NCI-H146 (cell line): ENCODE measurements at regions not wholly inside any gene's neighbourhood (a gene's known extent, or its start where the extent isn't known, plus 50 kb on each side); places are given as distances from the start of the nearest gene placed in this dataset.
A peak's percentile ranks its signal among the peaks of the same experiment; 100 is the strongest.
"Not testable (repeated sequence)": the region's sequence is repeated elsewhere in the genome, so short reads cannot be mapped to it uniquely, and the experiment has no call there.

Experiments
- DNase-seq: peaks from one replicate; lab custom pipeline; 2025; lab: John Stamatoyannopoulos, UW

DNA sequence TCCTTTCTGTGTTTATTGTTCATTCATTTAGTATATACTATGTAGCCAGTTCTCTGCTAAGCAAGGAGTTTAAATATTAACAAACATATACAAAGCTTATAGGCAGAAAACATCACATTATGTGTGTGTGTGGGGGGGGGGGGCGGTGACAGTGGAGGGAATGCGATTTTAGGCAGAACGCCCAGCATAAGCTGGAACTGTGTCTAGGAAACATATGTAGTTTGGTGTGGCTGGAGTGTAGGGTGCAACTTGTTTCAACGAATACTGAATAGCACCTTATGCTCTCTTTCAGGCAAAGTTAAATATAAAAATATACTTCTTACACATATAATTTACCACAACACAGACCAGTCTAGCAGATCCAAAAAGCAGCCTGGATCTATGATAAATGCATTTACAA lies 980.6 kb downstream of the SLC6A15 start:
- DNase-seq = no peak

DNA sequence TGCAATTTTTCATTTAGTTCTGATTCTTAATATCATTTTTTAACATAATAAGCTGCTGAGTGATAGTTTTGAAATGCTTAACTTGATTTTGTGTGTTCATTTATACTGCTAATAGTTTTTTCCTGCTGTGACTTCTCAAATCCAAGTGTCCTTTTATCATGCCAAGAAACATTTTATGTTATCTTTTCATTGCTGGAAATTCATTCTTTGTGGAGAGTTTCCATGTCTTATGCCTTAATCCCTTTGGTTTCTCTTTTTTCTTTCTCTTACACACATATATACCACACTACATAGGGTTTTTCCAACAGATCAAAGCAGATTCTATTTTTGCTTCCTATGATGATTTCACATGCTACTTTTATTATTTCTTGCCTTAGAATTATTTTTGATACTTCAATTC lies 981.1 kb downstream of the SLC6A15 start:
- no peak for DNase-seq

- DNase-seq = not testable (repeated sequence)
Observed at GRCh38 chr12:83929792-83930191, 982.8 kb downstream of the SLC6A15 start.

DNA sequence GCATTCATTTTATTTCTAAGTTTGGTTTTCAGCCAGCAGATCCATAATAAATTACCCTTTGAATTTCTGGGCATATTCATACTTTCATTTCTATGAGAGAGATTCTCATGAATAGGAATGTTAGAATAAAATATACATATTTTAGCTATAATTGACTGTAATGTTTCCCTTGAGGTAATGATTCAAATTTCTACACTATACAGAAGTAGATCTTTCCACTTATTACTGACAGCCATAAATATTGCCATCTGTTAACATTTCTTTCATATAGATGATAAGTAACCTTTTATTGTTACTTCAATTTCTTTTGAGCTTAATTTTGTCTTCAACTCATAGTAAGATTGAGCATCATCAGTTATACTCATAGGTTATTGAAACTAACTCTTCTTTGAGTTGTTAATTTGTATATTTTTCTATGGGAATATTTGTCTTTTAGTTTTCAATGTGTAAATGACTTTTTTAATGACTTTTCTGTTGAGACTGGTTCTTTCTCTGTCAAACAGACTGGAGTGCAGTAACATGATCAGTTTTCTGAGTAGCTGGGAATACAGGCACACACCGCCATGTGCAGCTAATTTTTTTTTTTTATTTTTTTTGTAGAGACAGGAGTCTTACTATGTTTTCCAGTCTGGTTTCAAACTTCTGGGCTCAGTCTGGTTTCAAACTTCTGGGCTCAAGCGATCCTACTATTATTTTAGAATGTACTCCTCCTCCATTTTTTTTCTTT lies 991.6 kb downstream of the SLC6A15 start:
- DNase-seq = no peak

DNA sequence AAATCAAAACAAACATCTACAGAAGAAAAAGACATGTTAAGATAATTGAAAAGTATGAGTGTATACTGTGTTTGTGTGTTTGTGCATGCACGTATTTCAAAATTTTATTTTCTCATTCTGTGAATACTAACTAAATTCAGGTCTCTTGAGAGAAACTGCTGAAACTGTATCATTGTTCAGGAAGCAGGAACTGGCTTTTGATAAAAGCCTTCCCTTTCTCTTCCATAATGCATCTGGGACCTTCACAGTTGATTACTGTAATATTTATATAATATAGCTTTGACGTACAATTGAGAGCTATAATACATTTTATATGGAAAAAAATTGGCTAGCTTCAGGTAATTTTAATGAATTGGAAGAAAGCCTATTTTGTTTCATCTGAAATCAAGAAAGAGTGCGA lies 993.5 kb downstream of the SLC6A15 start:
- no peak for DNase-seq

DNA sequence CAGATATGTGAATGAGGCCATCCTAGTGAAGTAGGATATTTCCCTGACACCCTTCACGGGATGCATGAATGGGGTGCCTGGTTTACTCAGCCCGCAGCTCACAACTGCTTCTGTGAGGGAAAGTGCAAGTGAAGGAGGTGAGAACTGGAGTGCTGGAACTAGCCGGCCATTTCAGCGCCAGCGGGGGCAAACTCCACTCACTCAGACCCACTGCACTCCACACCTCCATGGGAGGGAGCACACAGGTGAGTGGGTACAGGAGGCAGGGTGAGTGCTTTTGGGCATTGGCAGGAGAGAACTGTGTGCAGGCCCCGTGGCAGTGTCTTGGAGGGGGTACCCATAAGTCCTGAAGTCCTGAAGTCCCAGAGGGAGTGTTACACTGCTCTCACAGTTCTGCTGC lies 1008.4 kb downstream of the SLC6A15 start:
- no peak for DNase-seq

DNA sequence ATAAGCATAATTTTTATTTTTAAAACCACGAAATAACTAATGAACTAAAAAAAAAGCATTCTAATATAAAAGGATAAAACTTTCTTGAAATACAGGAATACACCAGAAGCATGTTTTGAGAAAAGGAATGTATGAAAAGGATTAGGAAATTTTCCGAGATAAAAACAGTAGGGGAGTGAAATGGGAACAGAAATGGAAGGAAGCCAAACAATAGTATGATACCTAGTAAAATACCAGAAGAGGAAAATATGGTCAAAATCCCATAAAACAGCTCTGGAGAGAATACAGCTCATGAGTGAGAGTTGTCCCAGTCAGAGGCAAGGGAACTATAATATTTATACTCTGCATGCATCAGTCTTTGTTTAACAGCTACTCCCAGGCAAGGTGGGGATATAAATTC lies 1016.2 kb downstream of the SLC6A15 start:
- DNase-seq = no peak

GRCh38 chr12:83893101-83893500 lies 1019.5 kb downstream of the SLC6A15 start:
- DNase-seq = no peak

DNA sequence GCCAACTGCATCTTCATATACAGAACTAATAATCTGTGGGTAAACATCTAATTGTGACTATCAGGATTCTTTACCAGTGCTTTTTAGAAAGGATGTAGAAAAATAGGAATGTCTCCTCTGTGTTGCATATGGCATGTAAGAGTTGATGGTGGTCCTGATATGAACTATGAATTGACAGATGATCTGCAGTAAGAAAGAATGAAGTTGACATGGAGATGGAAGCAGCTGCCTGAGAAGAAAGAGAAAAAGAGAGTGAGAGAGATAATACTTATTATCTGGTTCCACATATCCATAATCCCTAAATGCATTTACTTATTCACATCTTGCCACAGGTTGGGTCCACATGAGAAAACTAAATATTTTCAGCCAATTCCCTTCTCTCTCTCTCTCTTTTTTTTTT lies 1022.9 kb downstream of the SLC6A15 start:
- no peak for DNase-seq

- DNase-seq = no peak
Observed at GRCh38 chr12:83886479-83886878, 1026.1 kb downstream of the SLC6A15 start.

DNA sequence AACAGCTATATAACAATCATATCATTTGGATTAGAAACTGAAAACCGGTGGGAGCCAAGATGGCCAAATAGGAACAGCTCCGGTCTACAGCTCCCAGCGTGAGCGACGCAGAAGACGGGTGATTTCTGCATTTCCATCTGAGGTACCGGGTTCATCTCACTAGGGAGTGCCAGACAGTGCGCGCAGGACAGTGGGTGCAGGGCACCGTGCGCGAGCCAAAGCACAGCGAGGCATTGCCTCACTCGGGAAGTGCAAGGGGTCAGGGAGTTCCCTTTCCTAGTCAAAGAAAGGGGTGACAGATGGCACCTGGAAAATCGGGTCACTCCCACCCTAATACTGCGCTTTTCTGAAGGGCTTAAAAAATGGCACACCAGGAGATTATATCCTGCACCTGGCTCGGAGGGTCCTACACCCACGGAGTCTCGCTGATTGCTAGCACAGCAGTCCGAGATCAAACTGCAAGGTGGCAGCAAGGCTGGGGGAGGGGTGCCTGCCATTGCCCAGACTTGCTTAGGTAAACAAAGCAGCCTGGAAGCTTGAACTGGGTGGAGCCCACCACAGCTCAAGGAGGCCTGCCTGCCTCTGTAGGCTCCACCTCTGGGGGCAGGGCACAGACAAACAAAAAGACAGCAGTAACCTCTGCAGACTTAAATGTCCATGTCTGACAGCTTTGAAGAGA lies 1041.5 kb downstream of the SLC6A15 start:
- DNase-seq = not testable (repeated sequence)

DNA sequence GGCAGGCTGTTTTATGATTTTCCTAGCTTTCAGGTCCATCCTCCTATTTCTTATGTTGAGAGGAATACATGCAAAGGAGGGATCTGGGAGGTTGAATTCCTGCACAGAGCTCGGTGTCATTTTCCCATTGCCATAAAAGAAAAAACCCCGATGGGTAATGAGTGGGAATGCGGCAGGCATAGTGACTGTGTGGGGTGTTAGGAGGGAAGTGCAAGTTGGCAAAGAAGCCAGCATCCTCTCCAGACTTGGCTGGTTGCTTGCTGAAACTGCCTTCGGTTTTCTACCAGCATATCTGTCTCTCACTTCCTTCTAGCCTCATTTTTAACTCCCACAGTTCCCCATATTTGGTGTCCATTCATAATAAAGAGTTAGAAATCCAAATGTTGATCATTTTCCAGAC lies 1046.1 kb downstream of the SLC6A15 start:
- DNase-seq = no peak

DNA sequence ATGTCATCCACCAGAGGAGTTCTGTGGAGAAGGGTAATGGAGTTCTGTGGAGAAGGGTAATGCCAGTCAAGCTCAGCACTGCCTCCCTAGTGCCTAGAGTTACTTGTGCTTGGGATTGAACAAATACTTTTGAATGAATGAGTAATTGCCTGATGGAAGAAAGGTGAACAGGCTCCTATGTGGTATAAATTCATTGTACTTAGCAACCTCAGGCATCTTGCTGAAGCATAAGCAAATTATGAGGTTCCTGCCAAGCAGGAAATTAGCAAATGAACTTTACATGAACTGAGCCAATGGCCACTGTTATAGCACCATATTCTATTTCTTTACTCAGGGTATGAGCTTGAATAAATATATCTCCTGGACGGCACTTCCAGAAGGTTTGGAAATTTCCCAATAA lies 1047.2 kb downstream of the SLC6A15 start:
- DNase-seq = no peak

DNA sequence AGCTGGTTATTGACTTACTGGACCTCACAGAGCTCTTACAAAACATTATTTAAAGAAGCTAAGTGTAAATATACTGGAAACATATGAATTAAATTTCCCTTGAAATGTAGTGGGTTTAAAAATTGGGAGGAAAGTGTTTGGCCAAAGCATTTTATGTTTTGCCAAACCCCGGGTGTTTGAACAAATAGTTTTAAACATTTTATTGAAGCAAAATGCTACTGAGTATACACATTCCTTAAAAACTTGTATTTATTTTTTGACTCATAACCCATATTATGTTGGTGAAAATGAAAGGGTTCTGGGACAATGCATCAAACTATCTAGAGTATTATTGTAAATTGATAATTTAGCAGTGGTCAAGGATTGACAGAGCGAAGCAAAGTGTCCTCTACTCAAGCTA lies 1048.5 kb downstream of the SLC6A15 start:
- DNase-seq = no peak

GRCh38 chr12:83859021-83859420 lies 1053.6 kb downstream of the SLC6A15 start:
- no peak for DNase-seq

DNA sequence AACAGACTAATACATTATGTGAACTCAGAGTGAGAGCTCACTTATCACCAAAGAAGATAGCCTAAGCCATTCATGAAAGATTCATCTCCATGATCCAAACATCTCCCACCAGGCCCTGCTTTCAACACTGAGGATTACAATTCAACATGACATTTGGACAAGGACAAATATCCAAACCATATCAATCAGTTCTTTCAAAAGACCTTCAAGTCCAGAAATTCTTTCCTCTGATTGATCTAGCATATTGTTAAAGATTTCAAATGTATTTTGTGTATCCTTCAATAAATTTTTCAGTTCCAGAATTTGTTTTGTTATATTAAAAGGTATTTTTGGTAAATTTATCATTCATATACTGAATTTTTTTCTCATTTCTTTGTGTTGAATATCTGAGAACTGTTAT lies 1055.8 kb downstream of the SLC6A15 start:
- DNase-seq = no peak

DNA sequence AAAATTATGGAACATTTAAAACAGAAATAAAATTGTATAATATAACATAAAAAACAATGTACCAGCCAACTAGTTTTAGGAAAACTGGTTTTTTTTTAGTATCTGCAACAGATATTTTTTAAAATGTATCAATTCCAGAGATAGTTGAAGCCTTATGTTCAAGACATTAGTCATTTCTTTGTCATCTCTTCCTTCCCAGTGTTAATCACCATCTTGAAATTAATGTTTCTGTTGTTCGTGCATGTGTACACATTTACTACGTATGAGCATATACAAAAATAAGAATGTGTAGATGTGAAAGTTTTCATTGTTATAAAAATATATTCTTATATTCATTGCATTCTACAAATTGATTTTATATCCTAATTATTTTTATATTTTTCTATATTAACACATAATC lies 1062.1 kb downstream of the SLC6A15 start:
- no peak for DNase-seq

DNA sequence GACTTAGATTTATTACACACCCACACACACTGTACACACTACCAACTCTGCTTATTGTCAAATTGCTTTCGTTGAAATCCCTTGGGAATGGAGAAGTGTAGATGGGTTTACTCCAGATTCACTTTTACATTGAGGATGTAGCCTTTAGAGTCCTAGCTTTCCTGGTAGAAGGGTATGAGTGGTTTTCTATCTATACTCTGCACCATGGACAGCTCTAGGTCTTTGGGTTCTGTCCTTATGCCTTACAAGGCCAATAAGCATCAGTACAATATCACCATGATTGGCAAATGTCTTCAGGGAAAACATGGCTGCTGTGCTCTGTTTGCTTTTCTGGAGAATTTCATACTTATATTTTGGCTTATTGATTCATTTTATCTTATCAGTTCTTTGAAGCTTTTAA lies 1063.9 kb downstream of the SLC6A15 start:
- DNase-seq = no peak

- no peak for DNase-seq
Observed at GRCh38 chr12:83843541-83843940, 1069.1 kb downstream of the SLC6A15 start.

DNA sequence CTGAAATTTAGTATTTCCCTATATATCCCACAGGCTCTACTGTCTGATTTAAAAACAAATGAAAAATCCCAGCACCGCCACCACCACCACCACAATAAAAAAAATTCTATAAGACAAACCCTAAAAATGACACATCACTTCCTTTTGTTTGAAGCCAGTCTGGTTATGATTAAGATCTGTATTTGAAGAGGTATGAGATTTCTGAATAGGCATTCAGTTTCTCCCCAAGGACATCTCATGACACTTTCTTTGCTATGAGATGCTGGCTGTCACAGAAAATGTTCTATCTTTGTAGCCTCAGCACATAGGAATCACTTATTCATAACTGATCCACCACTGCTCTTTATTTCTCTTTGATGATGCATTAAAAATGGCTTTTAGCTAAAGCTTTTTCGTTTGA lies 1071.0 kb downstream of the SLC6A15 start:
- DNase-seq = no peak

DNA sequence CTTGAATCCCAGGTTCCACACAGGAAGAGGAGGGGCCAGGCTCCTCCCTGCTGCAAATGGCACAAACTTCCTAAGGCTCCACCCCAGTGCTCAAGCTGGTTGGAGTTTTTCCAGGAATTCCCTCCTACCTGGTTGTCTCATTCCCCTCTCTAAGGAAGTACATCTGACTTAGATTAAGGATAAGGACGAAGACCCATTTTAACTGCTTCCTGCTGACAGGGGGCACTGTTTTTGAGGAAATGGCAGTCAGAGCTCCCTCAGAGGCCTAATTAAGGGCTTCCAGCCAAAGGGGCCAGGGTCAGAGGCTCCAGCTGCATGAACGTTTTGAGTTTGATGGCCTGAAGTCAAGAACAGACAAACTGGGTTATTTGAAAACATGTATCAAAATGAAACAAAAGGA lies 1084.7 kb downstream of the SLC6A15 start:
- DNase-seq = peak; percentile 15

- DNase-seq = no peak
Observed at GRCh38 chr12:83827193-83827592, 1085.4 kb downstream of the SLC6A15 start.

- no peak for DNase-seq
Observed at GRCh38 chr12:83826112-83826511, 1086.5 kb downstream of the SLC6A15 start.
